ENCODE measurements at regions not wholly inside any gene's neighbourhood (a gene's known extent, or its start where the extent isn't known, plus 50 kb on each side); places are given as distances from the start of the nearest gene placed in this dataset.

- no peak for TF ChIP-seq MYC (IDR thresholded peaks at IDR 0.05; ENCODE audit: low read depth, low read length)
- TF ChIP-seq JUN (IDR thresholded peaks at IDR 0.05; ENCODE audit: borderline replicate concordance, insufficient read depth, insufficient read length, low read depth) = no peak
- no peak for TF ChIP-seq CTCF (IDR thresholded peaks at IDR 0.05; ENCODE audit: extremely low read depth in 1 of 2, insufficient read depth in 1 of 2, low read depth in 1 of 2, low read length in 2 of 2)
- TF ChIP-seq EZH2 (IDR thresholded peaks at IDR 0.05; ENCODE audit: borderline replicate concordance, low read depth, low read length, severe bottlenecking) = no peak
- no peak for TF ChIP-seq POLR2A (IDR thresholded peaks at IDR 0.05; ENCODE audit: low read depth, low read length)
- no peak for TF ChIP-seq MAX (IDR thresholded peaks at IDR 0.05; ENCODE audit: insufficient read depth, insufficient read length)
- TF ChIP-seq POLR2AphosphoS5 (IDR thresholded peaks at IDR 0.05; ENCODE audit: insufficient read depth, low read depth, low read length) = no peak
- TF ChIP-seq FOS (IDR thresholded peaks at IDR 0.05; ENCODE audit: borderline replicate concordance, insufficient read depth, low read length) = no peak
- TF ChIP-seq GATA2 (IDR thresholded peaks at IDR 0.05; ENCODE audit: insufficient read depth, insufficient read length, low read depth, low read length) = no peak
Measured at GRCh38 chr5:74462356-74462755, 178.2 kb downstream of the ENC1 start.

Measured in endothelial cell of umbilical vein (primary cell).